HG03280 (cell line): ENCODE measurements at regions not wholly inside any gene's neighbourhood (a gene's known extent, or its start where the extent isn't known, plus 50 kb on each side); places are given as distances from the start of the nearest gene placed in this dataset.
"Not testable (repeated sequence)": the region's sequence is repeated elsewhere in the genome, so short reads cannot be mapped to it uniquely, and the experiment has no call there.

ENCODE experiments used
- ATAC-seq: cut with Tn5 transposase; IDR thresholded peaks from one replicate; pipeline ENCODE4 v1.9.1; 2021; ENCODE audit warnings: mild to moderate bottlenecking, moderate library complexity; ENCODE audit not compliant: unreplicated experiment

GRCh38 chr1:83154306-83154705 lies 844.6 kb downstream of the TTLL7 start:
- ATAC-seq, result not testable (repeated sequence)

- not testable (repeated sequence) for ATAC-seq
Measured at GRCh38 chr1:83151167-83151898, 847.6 kb downstream of the TTLL7 start.

DNA sequence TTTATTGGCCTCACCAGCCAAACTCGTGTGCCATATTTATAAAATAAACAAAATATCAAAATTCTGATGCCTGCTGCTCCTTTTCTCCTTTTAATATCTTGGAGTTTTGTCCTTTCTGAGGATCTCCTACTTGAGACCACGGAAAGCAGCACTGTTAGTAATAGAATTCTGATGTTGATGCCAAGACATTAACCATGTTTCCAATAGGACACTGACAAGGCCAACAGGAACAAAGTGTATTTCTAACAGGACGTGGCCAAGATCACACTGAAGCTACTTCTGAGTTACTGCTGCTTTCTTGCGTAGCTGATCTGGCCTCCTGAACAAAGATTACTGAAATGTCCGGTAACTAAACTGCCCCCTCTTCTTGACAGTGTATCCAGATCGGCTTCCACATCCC lies 848.5 kb downstream of the TTLL7 start:
- ATAC-seq, result not testable (repeated sequence)

DNA sequence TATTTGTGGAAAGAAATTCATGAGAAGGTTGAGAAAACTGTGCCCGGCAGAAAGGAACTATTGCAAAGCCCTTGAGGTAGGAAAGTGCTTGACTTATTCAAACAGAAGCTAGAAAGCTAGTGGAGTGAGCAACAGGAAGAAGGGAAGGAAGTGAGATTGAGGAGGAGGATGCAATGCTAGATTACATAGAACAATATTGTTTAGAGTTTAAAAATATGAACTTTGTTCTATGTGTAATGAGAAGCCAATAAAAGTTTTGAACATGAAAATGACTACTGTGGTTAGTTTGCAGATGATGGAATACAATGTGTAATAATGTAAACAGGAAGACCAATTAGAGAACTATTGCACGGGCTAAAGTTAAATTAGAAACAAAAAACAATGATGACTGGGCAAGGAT lies 853.1 kb downstream of the TTLL7 start:
- ATAC-seq, result not testable (repeated sequence)

DNA sequence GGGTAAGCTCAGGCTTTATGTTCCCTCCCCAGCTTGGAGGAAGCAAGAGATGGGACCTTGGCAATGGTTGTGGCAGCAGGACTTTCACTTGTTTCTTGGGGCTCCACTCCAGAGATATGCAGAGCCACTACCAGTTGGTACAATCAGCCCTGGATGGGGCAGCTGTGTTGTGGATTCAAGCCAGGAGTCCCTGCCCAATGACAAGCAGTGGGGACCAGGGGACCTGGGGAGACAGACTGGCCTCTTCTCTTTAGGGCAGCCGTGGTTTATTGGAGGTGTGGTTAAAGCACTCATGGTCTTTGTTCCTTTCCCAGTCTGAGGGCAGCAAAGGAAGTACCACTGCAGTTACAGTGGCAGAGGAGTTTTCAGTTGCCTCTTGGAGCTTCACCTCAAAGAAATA lies 856.1 kb downstream of the TTLL7 start:
- ATAC-seq, result not testable (repeated sequence)

GRCh38 chr1:83135524-83136157 lies 863.3 kb downstream of the TTLL7 start:
- not testable (repeated sequence) for ATAC-seq

- ATAC-seq, result not testable (repeated sequence)
Measured at GRCh38 chr1:83134322-83135014, 864.5 kb downstream of the TTLL7 start.

GRCh38 chr1:83131692-83131955 lies 867.3 kb downstream of the TTLL7 start:
- ATAC-seq, result no peak

GRCh38 chr1:83130886-83131691 lies 867.8 kb downstream of the TTLL7 start:
- ATAC-seq, result no peak

GRCh38 chr1:83129107-83129506 lies 869.8 kb downstream of the TTLL7 start:
- ATAC-seq, result no peak

DNA sequence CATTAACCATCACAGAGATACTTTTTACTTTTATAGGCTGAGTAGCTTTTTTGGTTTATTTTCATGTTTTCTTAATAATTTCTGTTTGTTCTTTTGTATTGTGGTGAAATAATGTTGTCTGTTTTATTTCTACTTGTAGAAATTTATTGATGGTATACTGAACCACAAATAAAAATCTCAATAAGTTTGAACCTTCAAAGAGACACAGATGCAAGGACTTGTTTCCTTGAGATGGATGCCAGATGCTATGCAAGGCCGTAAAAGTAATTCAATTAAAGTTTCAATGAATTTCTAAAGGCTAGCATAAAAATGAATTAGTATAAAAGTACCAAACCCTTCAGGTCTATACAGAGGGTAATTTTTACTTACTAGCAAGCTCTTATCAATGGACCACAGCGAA lies 873.5 kb downstream of the TTLL7 start:
- no peak for ATAC-seq

- no peak for ATAC-seq
Measured at GRCh38 chr1:83123019-83123418, 875.9 kb downstream of the TTLL7 start.

- no peak for ATAC-seq
Measured at GRCh38 chr1:83118472-83118871, 880.5 kb downstream of the TTLL7 start.

- ATAC-seq, result not testable (repeated sequence)
Measured at GRCh38 chr1:83117030-83117429, 881.9 kb downstream of the TTLL7 start.

- no peak for ATAC-seq
Measured at GRCh38 chr1:83115785-83116184, 883.1 kb downstream of the TTLL7 start.

GRCh38 chr1:83114136-83114834 lies 884.6 kb downstream of the TTLL7 start:
- ATAC-seq, result no peak

DNA sequence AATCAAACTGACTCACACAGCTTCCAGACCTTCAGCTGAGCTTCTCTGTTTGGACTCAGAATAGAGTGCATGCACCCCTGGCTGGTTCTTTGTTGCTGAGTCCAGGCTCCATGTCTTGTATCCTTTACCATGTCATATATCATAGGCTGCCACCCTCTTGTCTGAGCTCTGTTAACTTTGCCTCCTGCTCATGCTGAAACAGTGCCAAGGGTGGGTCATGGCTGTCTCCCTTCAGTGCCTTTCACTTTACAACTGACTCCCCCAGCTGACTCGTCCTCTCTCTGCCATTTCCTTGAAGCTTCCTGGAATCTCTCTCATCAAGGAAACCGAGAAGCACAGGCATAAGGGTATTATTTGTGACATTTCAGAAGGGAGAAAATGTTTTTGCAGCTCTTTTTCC lies 885.3 kb downstream of the TTLL7 start:
- ATAC-seq, result no peak

DNA sequence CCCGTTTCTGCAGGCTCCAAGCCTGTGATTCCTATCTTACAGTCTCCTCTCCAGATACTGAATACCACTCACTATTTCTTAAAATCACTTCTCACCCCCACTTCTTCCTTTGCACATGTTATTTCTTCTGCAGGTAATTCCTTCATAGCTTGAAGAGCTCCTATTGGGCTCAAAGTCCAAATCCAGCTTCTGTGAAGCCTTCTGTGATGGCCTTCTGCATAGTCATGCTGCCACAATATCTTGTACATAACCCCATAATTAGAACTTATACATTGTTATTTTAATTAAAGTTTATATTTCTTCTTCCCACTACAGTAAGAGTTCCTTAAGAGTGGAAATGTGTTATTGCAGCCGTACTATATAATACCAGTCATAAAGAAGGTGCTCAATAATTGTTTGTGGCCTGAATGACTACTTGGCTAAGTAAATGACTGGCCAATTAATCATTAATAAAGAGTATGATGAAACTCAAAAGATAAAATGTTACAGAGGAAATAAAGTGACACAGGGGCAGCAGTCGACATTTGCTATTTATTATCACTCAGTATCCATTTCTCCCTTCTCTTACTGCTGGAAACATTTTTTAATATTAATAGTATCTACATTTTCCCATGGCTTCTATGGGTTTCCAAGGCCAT lies 886.6 kb downstream of the TTLL7 start:
- no peak for ATAC-seq

DNA sequence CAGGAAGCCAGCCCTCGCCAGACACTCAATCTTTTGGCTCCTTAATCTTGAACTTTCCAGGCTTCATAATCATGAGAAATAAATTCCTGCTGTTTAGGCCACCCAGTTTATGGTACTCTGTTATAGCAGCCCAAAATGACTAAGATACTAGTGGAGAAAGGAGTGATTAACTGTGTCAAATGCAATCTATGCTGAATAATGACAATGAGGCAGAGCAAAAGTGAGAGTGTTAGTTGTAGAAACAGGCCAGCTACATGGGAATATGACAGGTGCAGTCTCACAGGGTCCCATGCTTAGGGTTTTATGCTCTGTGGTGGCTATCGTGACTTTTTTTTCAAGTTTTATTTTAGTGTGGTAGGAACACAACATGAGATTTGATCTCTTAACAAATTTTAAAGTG lies 888.8 kb downstream of the TTLL7 start:
- no peak for ATAC-seq

- ATAC-seq, result no peak
Measured at GRCh38 chr1:83109692-83110091, 889.2 kb downstream of the TTLL7 start.
